ENCODE measurements at regions not wholly inside any gene's neighbourhood (a gene's known extent, or its start where the extent isn't known, plus 50 kb on each side); places are given as distances from the start of the nearest gene placed in this dataset.

- no peak overlapping the region for H3K4me2 ChIP-seq (ENCODE audit: insufficient read depth, low read length)
- DNase-seq (ENCODE audit: low read depth, low spot score) (no peak), FAIRE-seq (no peak)
- no peaks in the 10 kb centered on the region for H3K79me2 ChIP-seq (ENCODE audit: control insufficient read depth, insufficient read depth, low read length)
- dilution Hi-C loops (cut with MboI; ENCODE audit: extremely low pct_ligation_motif_present, low sequenced_read_pairs) (no loop called here), intact Hi-C loops (cut with micrococcal nuclease) (no loop called here)
- CTCF ChIA-PET, result no interaction called here
- no peak overlapping the region for H2AFZ ChIP-seq (ENCODE audit: low read depth, low read length)
- H3K9me1 ChIP-seq (replicated peaks; ENCODE audit: control insufficient read depth, extremely low read depth, insufficient read depth, low read length), result no peaks in the 10 kb centered on the region
- H3K27me3 ChIP-seq (ENCODE audit: control insufficient read depth in 2 of 2, insufficient read depth in 2 of 2, low read length in 2 of 2), result no peaks in the 10 kb centered on the region
- no peaks in the 10 kb centered on the region for H3K9me3 ChIP-seq (replicated peaks; ENCODE audit: control insufficient read depth, insufficient read depth, low read length)
- H3K4me1 ChIP-seq (ENCODE audit: control insufficient read depth, extremely low read depth, insufficient read depth, low read length), result no peaks in the 10 kb centered on the region
- BruUV-seq (replicated peaks), result no TSS peak
- POLR2A ChIA-PET, result no interaction called here
- no peak overlapping the region for H3K9ac ChIP-seq (replicated peaks; ENCODE audit: extremely low read depth, insufficient read depth, low read length)
- H3K4me3 ChIP-seq (replicated peaks in 1 of 3; ENCODE audit: insufficient read depth in 1 of 3, low read depth in 1 of 3, low read length in 3 of 3), result no peak overlapping the region
- no peaks in the 10 kb centered on the region for H4K20me1 ChIP-seq (replicated peaks; ENCODE audit: control insufficient read depth, extremely low read depth, insufficient read depth, low read length)
- H3K36me3 ChIP-seq (ENCODE audit: control insufficient read depth in 2 of 2, extremely low read depth in 1 of 2, insufficient read depth in 2 of 2, low read length in 2 of 2), result no peaks in the 10 kb centered on the region
- TF ChIP-seq MYC (IDR thresholded peaks at IDR 0.05; ENCODE audit: low read depth, low read length) (no peak), EZH2 (IDR thresholded peaks at IDR 0.05; ENCODE audit: borderline replicate concordance, low read depth, low read length, severe bottlenecking) (no peak), POLR2A (IDR thresholded peaks at IDR 0.05; ENCODE audit: low read depth, low read length) (no peak), CTCF (IDR thresholded peaks at IDR 0.05; ENCODE audit: extremely low read depth in 1 of 2, insufficient read depth in 1 of 2, low read depth in 1 of 2, low read length in 2 of 2) (no peak), POLR2AphosphoS5 (IDR thresholded peaks at IDR 0.05; ENCODE audit: insufficient read depth, low read depth, low read length) (no peak), JUN (IDR thresholded peaks at IDR 0.05; ENCODE audit: borderline replicate concordance, insufficient read depth, insufficient read length, low read depth) (no peak), FOS (IDR thresholded peaks at IDR 0.05; ENCODE audit: borderline replicate concordance, insufficient read depth, low read length) (no peak), GATA2 (IDR thresholded peaks at IDR 0.05; ENCODE audit: insufficient read depth, insufficient read length, low read depth, low read length) (no peak)
- TF ChIP-seq, protein P1, sequence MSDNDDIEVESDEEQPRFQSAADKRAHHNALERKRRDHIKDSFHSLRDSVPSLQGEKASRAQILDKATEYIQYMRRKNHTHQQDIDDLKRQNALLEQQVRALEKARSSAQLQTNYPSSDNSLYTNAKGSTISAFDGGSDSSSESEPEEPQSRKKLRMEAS (IDR thresholded peaks at IDR 0.05; ENCODE audit: insufficient read depth, insufficient read length), result no peak
- H3K27ac ChIP-seq (ENCODE audit: insufficient read depth, low read depth, low read length), result no peak overlapping the region
Measured at GRCh38 chr11:81979448-81979847, 754.2 kb downstream of the FAM181B start.
